Osteocyte (in vitro differentiated cells): ENCODE measurements at regions not wholly inside any gene's neighbourhood (a gene's known extent, or its start where the extent isn't known, plus 50 kb on each side); places are given as distances from the start of the nearest gene placed in this dataset.

Experiments
- DNase-seq: peaks from one replicate; pipeline ENCODE4 v3.0.0; 2021; ENCODE audit warnings: mixed read lengths; ENCODE audit not compliant: unreplicated experiment; ENCODE audit errors: extremely low spot score
- H3K27ac Mint-ChIP-seq: one replicate; pipeline ENCODE4 v1.8.0; 2021; ENCODE audit warnings: mild to moderate bottlenecking, mixed read lengths; ENCODE audit not compliant: unreplicated experiment
- H3K27me3 Mint-ChIP-seq: one replicate; pipeline ENCODE4 v1.8.0; 2021; ENCODE audit warnings: mixed read lengths; ENCODE audit not compliant: unreplicated experiment
- H3K36me3 Mint-ChIP-seq: one replicate; pipeline ENCODE4 v1.8.0; 2021; ENCODE audit warnings: mixed read lengths; ENCODE audit not compliant: unreplicated experiment
- H3K4me1 Mint-ChIP-seq: one replicate; pipeline ENCODE4 v1.8.0; 2021; ENCODE audit warnings: mixed read lengths; ENCODE audit not compliant: unreplicated experiment
- H3K4me3 Mint-ChIP-seq: one replicate; pipeline ENCODE4 v1.8.0; 2021; ENCODE audit warnings: mild to moderate bottlenecking, moderate library complexity, mixed read lengths; ENCODE audit not compliant: unreplicated experiment
- H3K9me3 Mint-ChIP-seq: one replicate; pipeline ENCODE4 v1.8.0; 2021; ENCODE audit warnings: mixed read lengths; ENCODE audit not compliant: unreplicated experiment
- CTCF ChIP-seq: fragments of 200-600 bp; sonication (generic); IDR thresholded peaks from 2 replicates; pipeline ENCODE4 v1.5.0; 2021; ENCODE audit warnings: antibody characterized with exemption, mild to moderate bottlenecking, moderate library complexity

DNA sequence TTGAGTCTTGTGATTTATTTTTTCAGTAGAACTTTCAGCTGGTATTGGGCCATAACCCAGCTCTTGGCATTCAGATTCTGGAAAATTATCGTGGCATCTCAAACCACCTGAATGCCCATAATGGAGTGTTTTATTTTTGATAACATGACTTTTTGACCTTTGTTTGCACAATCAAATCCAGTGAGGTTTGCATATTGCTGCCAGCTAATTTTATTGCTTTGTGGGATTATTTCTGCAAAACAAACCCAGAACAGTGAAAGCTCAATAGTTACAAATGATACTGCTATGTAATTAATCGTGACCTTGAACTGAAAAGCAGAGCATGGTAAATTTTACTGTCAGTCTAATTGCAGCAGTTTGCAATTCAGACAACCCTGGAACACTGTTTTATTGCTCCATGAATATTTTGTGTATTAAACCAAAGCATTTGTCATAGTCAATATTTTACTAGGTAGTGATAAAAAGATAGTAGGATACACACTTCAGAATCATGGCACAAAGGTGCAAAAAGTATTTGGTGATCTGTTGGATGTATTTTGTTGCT is 255.2 kb upstream of the NAV3 start:
- Mint-ChIP-seq H3K27ac (no peak overlapping the region), H3K4me1 (no peaks in the 10 kb centered on the region), H3K4me3 (no peak overlapping the region), H3K9me3 (no peaks in the 10 kb centered on the region), H3K36me3 (no peaks in the 10 kb centered on the region), H3K27me3 (peaks cover 2% of the 10 kb centered on the region)
- no peak for TF ChIP-seq CTCF
- DNase-seq, result no peak

- TF ChIP-seq CTCF, result no peak
- Mint-ChIP-seq H3K27me3 (peaks cover 11% of the 10 kb centered on the region), H3K4me1 (no peaks in the 10 kb centered on the region), H3K9me3 (no peaks in the 10 kb centered on the region), H3K27ac (no peak overlapping the region), H3K4me3 (no peak overlapping the region), H3K36me3 (no peaks in the 10 kb centered on the region)
- no peak for DNase-seq
Measured at GRCh38 chr12:77572371-77572770, 258.3 kb upstream of the NAV3 start.

GRCh38 chr12:77571768-77572167 is 258.9 kb upstream of the NAV3 start:
- Mint-ChIP-seq H3K27me3 (peaks cover 11% of the 10 kb centered on the region), H3K4me3 (no peak overlapping the region), H3K9me3 (no peaks in the 10 kb centered on the region), H3K4me1 (no peaks in the 10 kb centered on the region), H3K36me3 (no peaks in the 10 kb centered on the region), H3K27ac (no peak overlapping the region)
- DNase-seq, result no peak
- no peak for TF ChIP-seq CTCF

DNA sequence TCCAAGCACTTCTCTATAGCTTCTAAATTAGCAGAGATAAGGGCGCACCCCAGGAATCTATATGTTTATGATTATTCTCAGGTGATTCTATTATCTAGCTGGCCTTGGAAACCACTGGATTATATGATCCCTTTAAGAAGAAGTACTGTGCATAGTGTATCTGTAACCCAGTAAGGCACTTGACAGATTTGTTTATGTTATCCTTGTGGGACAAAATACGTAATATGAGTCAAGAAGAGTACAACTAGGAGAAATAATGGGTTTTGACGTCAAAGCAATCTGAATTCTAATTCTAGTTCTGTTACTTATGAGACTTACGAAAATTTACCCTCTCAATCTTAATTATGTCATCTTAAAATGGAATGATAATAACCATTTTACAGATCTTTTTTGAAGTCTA is 259.6 kb upstream of the NAV3 start:
- TF ChIP-seq CTCF, result no peak
- Mint-ChIP-seq H3K36me3 (no peaks in the 10 kb centered on the region), H3K27ac (no peak overlapping the region), H3K9me3 (no peaks in the 10 kb centered on the region), H3K4me3 (no peak overlapping the region), H3K4me1 (no peaks in the 10 kb centered on the region), H3K27me3 (peaks cover 11% of the 10 kb centered on the region)
- no peak for DNase-seq

GRCh38 chr12:77569876-77570275 is 260.8 kb upstream of the NAV3 start:
- DNase-seq, result no peak
- no peak for TF ChIP-seq CTCF
- H3K4me1 Mint-ChIP-seq, result no peaks in the 10 kb centered on the region

More at GRCh38 chr12:77569876-77570275, 260.8 kb upstream of the NAV3 start:
- H3K27me3 Mint-ChIP-seq, result peaks cover 11% of the 10 kb centered on the region
- H3K27ac Mint-ChIP-seq, result no peak overlapping the region
- H3K36me3 Mint-ChIP-seq, result no peaks in the 10 kb centered on the region
- H3K9me3 Mint-ChIP-seq, result no peaks in the 10 kb centered on the region
- H3K4me3 Mint-ChIP-seq, result no peak overlapping the region
